ENCODE measurements at regions not wholly inside any gene's neighbourhood (a gene's known extent, or its start where the extent isn't known, plus 50 kb on each side); places are given as distances from the start of the nearest gene placed in this dataset.

DNA sequence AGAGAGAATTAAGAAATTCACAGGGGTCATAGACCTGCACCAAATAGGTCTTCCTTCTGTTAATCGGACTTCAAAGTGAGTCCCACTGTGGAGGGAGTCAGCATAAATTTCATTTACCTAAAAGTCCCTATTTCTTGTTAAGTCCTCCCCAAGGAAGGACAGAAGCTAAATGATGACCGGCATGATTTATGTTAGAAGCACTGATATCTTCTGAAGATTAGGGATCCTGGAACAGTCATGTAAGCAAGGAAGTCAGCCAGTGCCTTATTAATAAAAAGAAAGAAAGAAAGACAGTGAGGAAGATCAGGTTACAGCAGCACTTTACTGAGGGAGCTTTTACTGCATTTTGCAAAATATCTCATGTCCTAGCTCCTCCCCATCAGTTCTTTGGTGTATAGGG, 287.5 kb downstream of the FOXG1 start:
- Mint-ChIP-seq H3K9me3 (peaks cover 8% of the 10 kb centered on the region), H3K27ac (no peak overlapping the region), H3K27me3 (no peaks in the 10 kb centered on the region), H3K36me3 (ENCODE audit: low read depth) (no peaks in the 10 kb centered on the region), H3K4me1 (ENCODE audit: low read depth) (no peaks in the 10 kb centered on the region), H3K4me3 (no peak overlapping the region)
- Histone ChIP-seq H3K27me3 (ENCODE audit: control insufficient read depth in 1 of 2, insufficient read depth in 2 of 2, low read length in 2 of 2) (no peaks in the 10 kb centered on the region), H3K4me3 (ENCODE audit: low read length) (no peak overlapping the region), H3K4me1 (ENCODE audit: insufficient read depth, low read length) (no peaks in the 10 kb centered on the region), H3K36me3 (ENCODE audit: insufficient read depth, low read length) (no peaks in the 10 kb centered on the region), H3K9me3 (ENCODE audit: control insufficient read depth in 1 of 2, insufficient read depth in 1 of 2, low read length in 2 of 2) (peaks cover 0 to 8% of the 10 kb centered on the region in 2 experiments), H3K27ac (ENCODE audit: low read depth in 1 of 2, low read length in 2 of 2) (no peak overlapping the region)
- ChIA-PET CTCF (no interaction called here), POLR2A (no interaction called here)
- TF ChIP-seq, protein P1, sequence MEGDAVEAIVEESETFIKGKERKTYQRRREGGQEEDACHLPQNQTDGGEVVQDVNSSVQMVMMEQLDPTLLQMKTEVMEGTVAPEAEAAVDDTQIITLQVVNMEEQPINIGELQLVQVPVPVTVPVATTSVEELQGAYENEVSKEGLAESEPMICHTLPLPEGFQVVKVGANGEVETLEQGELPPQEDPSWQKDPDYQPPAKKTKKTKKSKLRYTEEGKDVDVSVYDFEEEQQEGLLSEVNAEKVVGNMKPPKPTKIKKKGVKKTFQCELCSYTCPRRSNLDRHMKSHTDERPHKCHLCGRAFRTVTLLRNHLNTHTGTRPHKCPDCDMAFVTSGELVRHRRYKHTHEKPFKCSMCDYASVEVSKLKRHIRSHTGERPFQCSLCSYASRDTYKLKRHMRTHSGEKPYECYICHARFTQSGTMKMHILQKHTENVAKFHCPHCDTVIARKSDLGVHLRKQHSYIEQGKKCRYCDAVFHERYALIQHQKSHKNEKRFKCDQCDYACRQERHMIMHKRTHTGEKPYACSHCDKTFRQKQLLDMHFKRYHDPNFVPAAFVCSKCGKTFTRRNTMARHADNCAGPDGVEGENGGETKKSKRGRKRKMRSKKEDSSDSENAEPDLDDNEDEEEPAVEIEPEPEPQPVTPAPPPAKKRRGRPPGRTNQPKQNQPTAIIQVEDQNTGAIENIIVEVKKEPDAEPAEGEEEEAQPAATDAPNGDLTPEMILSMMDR (IDR thresholded peaks at IDR 0.05): no peak
- ATAC-seq (ENCODE audit: poor library complexity) (no peak), DNase-seq (no peak)
- intact Hi-C loops (cut with DNase I, micrococcal nuclease): no loop called here

DNA sequence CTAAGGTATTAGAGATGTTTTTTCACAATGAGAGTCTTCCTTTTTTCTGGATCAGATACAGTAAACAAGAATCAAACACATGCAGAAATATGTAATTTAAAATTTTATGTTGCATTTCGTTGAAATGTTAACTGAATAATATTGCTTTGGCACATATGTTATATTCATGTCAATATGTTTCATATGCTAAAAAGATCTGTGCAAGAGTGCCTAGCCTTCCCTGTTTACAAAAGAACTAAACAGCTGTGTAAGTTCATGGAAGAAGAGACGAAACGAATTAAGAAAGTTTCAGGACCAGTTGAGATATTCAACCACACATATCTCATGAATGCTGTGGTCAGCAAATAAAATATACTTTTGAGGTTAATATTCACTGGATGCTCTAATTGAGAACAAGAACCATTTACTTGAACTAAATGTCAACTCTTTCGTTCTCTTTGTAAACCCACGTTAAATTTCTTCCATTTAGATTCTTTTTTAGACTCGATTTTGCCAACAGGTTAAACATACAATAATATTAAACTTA, 289.5 kb downstream of the FOXG1 start:
- CTCF ChIA-PET: no interaction called here
- intact Hi-C loops (cut with DNase I, micrococcal nuclease): no loop called here
- Histone ChIP-seq H3K27me3 (ENCODE audit: control insufficient read depth in 1 of 2, insufficient read depth in 2 of 2, low read length in 2 of 2) (no peaks in the 10 kb centered on the region), H3K9me3 (ENCODE audit: control insufficient read depth in 1 of 2, insufficient read depth in 1 of 2, low read length in 2 of 2) (peaks cover 0 to 2% of the 10 kb centered on the region in 2 experiments), H3K4me3 (ENCODE audit: low read length) (no peak overlapping the region), H3K4me1 (ENCODE audit: insufficient read depth, low read length) (no peaks in the 10 kb centered on the region), H3K27ac (ENCODE audit: low read depth in 1 of 2, low read length in 2 of 2) (no peak overlapping the region), H3K36me3 (ENCODE audit: insufficient read depth, low read length) (no peaks in the 10 kb centered on the region)
- H3K27ac Mint-ChIP-seq: no peak overlapping the region
- peaks cover 7% of the 10 kb centered on the region for H3K9me3 Mint-ChIP-seq
- ATAC-seq (ENCODE audit: poor library complexity) (no peak), DNase-seq (no peak)
- POLR2A ChIA-PET: no interaction called here
- no peaks in the 10 kb centered on the region for H3K36me3 Mint-ChIP-seq (ENCODE audit: low read depth)
- H3K4me1 Mint-ChIP-seq (ENCODE audit: low read depth): no peaks in the 10 kb centered on the region
- H3K27me3 Mint-ChIP-seq: no peaks in the 10 kb centered on the region
- TF ChIP-seq, protein P1 (IDR thresholded peaks at IDR 0.05): no peak
- H3K4me3 Mint-ChIP-seq: no peak overlapping the region

GRCh38 chr14:29061702-29062101, 295.1 kb downstream of the FOXG1 start:
- DNase-seq (no peak), ATAC-seq (ENCODE audit: poor library complexity) (no peak)
- Mint-ChIP-seq H3K27ac (no peak overlapping the region), H3K9me3 (peaks cover 18% of the 10 kb centered on the region), H3K27me3 (no peaks in the 10 kb centered on the region), H3K36me3 (ENCODE audit: low read depth) (no peaks in the 10 kb centered on the region), H3K4me3 (no peak overlapping the region), H3K4me1 (ENCODE audit: low read depth) (no peaks in the 10 kb centered on the region)
- ChIA-PET POLR2A (no interaction called here), CTCF (no interaction called here)
- no peak overlapping the region for H3K4me3 ChIP-seq (ENCODE audit: low read length)
- H3K27me3 ChIP-seq (ENCODE audit: control insufficient read depth in 1 of 2, insufficient read depth in 2 of 2, low read length in 2 of 2): no peaks in the 10 kb centered on the region
- peaks cover 0 to 8% of the 10 kb centered on the region in 2 experiments for H3K9me3 ChIP-seq (ENCODE audit: control insufficient read depth in 1 of 2, insufficient read depth in 1 of 2, low read length in 2 of 2)
- H3K4me1 ChIP-seq (ENCODE audit: insufficient read depth, low read length): no peaks in the 10 kb centered on the region
- no peaks in the 10 kb centered on the region for H3K36me3 ChIP-seq (ENCODE audit: insufficient read depth, low read length)
- intact Hi-C loops (cut with DNase I, micrococcal nuclease): no loop called here
- H3K27ac ChIP-seq (ENCODE audit: low read depth in 1 of 2, low read length in 2 of 2): no peak overlapping the region
- TF ChIP-seq, protein P1 (IDR thresholded peaks at IDR 0.05): no peak
